AG09309 (cell line): ENCODE measurements at regions not wholly inside any gene's neighbourhood (a gene's known extent, or its start where the extent isn't known, plus 50 kb on each side); places are given as distances from the start of the nearest gene placed in this dataset.

Experiments used
- DNase-seq: peaks from one replicate; pipeline ENCODE4 v3.0.0-alpha.2; 2010; ENCODE audit warnings: low read depth
- H3K4me3 ChIP-seq: 2 replicates; pipeline ENCODE4 v1.5.1; 2011; ENCODE audit warnings: mild to moderate bottlenecking, low read depth, low read length, moderate library complexity; ENCODE audit not compliant: control insufficient read depth
- TF ChIP-seq, protein P1 (sequence below): IDR thresholded peaks from 2 replicates; pipeline ENCODE4 v1.5.1; 2011; ENCODE audit warnings: mild to moderate bottlenecking, low read depth, low read length, inconsistent platforms; ENCODE audit not compliant: insufficient read depth, control insufficient read depth; ENCODE audit errors: missing control alignments

GRCh38 chr1:58030456-58030855, 516.1 kb downstream of the OMA1 start:
- H3K4me3 ChIP-seq = no peak overlapping the region
- TF ChIP-seq, protein P1, sequence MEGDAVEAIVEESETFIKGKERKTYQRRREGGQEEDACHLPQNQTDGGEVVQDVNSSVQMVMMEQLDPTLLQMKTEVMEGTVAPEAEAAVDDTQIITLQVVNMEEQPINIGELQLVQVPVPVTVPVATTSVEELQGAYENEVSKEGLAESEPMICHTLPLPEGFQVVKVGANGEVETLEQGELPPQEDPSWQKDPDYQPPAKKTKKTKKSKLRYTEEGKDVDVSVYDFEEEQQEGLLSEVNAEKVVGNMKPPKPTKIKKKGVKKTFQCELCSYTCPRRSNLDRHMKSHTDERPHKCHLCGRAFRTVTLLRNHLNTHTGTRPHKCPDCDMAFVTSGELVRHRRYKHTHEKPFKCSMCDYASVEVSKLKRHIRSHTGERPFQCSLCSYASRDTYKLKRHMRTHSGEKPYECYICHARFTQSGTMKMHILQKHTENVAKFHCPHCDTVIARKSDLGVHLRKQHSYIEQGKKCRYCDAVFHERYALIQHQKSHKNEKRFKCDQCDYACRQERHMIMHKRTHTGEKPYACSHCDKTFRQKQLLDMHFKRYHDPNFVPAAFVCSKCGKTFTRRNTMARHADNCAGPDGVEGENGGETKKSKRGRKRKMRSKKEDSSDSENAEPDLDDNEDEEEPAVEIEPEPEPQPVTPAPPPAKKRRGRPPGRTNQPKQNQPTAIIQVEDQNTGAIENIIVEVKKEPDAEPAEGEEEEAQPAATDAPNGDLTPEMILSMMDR = no peak
- no peak for DNase-seq

DNA sequence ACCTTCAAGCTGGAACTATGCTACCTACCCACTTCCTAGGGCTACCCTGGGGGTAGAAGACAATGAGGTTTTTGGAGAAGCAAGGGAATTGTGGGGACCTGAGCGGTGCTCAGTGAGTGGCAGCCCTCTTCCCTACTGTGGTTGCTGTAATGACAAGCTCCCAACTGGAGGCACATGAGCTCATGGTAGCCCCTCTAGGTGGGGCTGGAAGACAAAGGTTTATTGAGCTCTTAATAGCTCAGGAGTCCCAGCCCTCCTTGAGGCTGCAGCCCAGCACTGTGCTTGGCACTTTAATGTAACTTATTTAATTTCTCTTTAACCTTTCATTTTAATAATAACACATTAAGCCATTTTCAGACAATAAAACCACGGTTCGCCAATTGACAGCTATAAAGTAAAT, 528.9 kb downstream of the OMA1 start:
- TF ChIP-seq, protein P1 = no peak
- no peak for DNase-seq
- H3K4me3 ChIP-seq = no peak overlapping the region

DNA sequence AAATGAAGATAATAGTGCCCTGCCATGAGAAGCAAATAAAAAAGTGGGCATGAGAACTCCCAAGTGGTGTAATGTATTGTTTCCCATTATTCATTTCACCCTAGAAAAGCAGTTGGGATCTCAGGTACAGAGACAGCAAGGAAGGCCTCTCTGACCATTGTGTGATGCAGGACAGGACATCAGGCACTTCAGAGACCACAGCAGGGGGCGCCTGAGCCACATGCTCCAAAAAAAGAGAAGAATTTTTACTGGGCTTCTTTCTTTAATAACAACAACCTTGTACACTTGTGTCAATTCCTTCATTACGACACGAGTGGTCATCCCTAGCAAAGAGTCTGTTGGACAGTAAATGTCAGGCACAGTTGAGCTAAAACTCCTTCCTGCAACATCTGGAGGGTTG, 533.3 kb downstream of the OMA1 start:
- no peak for DNase-seq
- no peak overlapping the region for H3K4me3 ChIP-seq
- TF ChIP-seq, protein P1 = no peak

DNA sequence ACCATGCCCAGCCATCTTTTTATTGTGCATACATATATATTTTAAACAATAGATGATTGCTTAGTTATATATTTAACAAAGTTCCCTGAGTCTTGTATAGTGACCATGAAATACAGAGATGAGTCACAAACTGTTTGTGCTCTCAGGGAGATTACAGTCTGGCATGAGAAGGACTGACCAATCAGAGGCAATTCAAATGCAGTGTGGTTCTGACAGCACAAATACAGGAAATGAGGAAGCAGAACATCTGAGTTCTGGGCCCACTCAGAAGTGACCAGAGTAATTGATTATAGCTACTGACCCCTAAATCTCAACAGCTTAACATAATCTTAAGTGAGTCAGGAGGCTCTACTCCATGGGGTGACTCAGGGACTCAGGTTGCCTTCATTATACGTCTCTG, 534.5 kb downstream of the OMA1 start:
- H3K4me3 ChIP-seq = no peak overlapping the region
- DNase-seq = no peak
- TF ChIP-seq, protein P1 = no peak

GRCh38 chr1:58006421-58007046, 540.0 kb downstream of the OMA1 start:
- TF ChIP-seq, protein P1 = no peak
- no peak overlapping the region for H3K4me3 ChIP-seq
- no peak for DNase-seq

DNA sequence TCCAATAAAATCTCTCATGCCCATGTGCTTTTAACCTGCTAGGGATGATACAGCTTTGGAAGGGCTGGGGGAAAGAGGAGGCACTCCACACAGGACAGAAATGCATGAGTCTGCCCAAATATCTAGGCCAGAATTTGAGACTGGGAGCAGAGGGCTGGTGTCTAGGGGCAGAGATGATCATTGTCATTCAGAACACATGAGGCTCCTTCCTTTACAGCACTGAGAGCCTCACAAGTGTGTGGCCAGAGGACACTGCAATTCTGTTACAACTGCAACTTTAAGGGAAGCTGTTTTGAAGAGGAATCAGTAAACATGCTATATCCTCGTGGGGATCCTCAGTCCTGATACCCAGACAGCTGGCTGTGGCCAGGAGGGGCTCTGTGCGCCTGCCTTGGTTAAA, 541.3 kb downstream of the OMA1 start:
- no peak for DNase-seq
- no peak overlapping the region for H3K4me3 ChIP-seq
- TF ChIP-seq, protein P1 = no peak

DNA sequence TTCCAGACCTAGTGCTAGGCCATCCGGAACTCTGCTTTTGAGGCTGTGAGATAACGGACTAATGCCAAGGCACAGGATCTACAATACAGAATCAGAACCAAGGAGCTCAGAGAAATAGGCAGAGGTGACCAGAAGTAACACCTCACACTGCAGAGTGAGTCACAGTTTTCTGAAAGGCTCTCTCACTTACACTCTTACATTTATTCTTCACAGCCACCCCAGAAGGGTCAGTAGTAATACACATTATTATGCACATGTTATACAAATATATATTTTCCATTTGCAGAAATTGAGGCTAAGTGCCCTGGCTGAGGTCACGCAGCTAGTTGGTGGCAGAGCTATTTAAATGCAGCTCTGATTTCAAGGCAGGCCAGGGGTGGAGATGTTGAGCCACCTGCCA, 542.5 kb downstream of the OMA1 start:
- TF ChIP-seq, protein P1 = no peak
- no peak for DNase-seq
- no peak overlapping the region for H3K4me3 ChIP-seq
